COLO668 (cell line): ENCODE measurements at regions not wholly inside any gene's neighbourhood (a gene's known extent, or its start where the extent isn't known, plus 50 kb on each side); places are given as distances from the start of the nearest gene placed in this dataset.

Source experiments
- DNase-seq: peaks from one replicate; lab custom pipeline; 2025; ENCODE audit not compliant: unreplicated experiment; lab: John Stamatoyannopoulos, UW

- DNase-seq = no peak
Observed at GRCh38 chr10:78526347-78526746, 492.7 kb downstream of the RPS24 start.

- DNase-seq = no peak
Observed at GRCh38 chr10:78527296-78527695, 493.6 kb downstream of the RPS24 start.

GRCh38 chr10:78528749-78529204 is 495.1 kb downstream of the RPS24 start:
- peak; percentile 65 for DNase-seq

GRCh38 chr10:78529262-78529661 is 495.6 kb downstream of the RPS24 start:
- peak; percentile 50 for DNase-seq

- no peak for DNase-seq
Observed at GRCh38 chr10:78531088-78531487, 497.4 kb downstream of the RPS24 start.

GRCh38 chr10:78532480-78533042 is 498.9 kb downstream of the RPS24 start:
- DNase-seq = no peak

DNA sequence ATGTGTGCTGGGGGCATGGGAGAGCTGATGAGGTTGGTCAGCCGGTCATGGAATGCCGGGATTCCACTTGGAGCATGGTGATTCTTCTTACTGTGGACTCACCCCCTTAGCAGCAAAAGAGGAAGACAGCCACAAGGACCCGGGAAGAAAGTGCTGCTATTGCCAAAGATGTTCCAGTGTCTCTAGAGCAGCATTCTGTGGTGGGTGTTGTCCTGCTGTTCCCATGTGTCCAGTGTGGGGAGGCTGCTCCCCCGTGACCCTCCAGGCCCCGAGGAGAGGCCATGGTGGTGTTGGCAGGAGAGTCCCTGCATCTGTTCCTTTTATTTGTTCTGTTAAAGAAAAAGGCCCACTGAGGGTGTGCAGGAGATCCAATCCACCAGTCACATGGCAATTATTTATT is 499.4 kb downstream of the RPS24 start:
- DNase-seq = no peak

DNA sequence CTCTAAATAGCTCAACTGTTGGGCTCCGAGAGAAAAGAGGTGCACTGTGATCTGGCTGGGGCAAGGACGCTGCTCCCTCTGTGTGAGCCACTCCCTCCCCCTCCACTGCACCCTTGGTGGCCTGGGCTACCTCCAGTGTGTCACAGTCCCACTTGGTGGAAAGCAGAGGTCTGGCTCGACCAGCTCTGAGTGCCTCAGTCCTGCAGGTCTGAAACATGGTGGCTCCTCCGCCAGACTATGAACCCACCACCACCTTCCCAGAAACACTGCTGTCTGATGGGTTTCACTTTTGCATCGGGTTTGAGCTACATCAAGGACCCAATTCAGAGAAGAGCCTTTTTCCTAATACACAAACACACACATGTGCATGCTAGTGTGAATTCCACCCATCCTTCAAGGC is 500.1 kb downstream of the RPS24 start:
- no peak for DNase-seq

DNA sequence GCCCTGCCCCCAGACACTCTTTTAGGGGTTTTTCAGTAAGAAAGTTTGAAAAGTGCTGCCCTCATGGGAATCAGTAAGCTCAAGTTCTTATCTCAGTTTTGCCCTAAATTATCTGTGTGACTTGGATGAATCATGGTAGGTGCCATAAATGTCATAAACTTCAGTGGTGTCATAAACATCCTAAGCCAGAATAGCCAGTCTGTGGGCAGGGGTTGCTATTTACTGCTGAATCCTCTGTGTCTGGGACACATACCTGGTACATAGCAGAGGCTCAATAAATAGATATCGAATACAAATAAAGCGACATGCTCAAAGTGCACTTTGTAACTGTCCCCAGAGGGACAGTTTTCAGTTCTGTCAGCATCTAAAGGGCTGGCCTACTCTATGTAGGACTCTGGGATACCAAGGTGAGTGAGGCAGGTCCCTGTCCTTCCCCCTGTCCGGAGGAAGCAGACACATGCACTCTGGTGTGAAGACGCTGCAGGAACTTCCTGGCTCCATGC is 502.1 kb downstream of the RPS24 start:
- DNase-seq = no peak

DNA sequence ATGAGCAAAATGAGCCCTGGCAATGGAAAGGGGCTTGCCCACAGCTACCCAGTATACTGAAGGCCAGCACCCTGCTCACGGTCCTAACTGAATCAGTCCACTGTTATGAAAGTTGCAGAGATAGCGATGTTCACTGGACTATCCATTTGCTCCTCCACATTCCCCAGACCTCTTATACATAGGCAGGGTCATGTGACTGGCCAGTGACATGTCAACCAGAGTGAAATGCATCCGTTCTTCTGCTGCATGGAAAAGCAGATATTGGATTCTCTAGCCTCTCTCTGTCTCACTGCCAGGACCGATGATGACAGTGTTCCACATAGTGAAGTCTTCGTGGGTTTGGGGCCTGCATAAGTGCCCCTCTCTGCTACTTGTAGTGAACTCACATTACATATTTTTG is 503.4 kb downstream of the RPS24 start:
- DNase-seq = no peak

GRCh38 chr10:78539247-78539766 is 505.6 kb downstream of the RPS24 start:
- no peak for DNase-seq

- DNase-seq = peak; percentile 50
Observed at GRCh38 chr10:78540355-78541076, 506.9 kb downstream of the RPS24 start.

GRCh38 chr10:78541481-78542140 is 507.9 kb downstream of the RPS24 start:
- no peak for DNase-seq

DNA sequence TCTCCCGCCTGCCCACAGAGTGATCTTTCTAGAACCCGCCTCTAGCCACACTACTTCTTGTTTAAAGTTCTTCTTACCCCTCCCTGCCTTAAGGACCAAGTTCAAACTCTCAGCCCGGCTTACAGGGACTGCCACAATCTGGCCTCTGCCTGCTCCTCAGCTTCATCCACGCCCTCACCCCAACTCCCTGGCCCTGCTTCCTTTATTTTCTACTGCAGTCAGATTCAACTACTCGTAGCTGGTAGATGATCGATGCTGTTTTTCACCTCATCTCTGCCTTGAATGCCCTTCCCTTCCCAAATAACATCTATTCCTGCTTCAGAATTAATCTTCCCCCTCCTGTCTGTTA is 508.5 kb downstream of the RPS24 start:
- DNase-seq = no peak

DNA sequence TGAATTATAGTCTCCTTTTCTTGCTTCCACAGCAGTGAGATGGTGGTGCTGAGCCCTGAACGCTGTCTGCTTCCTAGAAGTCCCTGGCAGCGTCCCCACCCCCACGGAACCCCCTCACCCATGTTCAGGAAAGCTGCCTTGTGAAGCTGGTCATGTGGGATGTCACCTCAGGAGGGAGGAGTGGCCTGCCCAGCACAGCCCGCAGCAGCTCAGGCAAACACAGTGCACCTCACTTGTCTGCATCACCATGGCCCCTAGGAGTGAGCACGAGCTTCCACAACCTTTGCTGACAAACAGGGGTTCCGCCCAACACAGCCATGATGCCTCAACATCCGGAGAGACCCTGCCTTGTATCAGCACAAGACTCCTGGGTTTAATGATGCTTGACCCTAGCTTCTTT is 508.9 kb downstream of the RPS24 start:
- no peak for DNase-seq

DNA sequence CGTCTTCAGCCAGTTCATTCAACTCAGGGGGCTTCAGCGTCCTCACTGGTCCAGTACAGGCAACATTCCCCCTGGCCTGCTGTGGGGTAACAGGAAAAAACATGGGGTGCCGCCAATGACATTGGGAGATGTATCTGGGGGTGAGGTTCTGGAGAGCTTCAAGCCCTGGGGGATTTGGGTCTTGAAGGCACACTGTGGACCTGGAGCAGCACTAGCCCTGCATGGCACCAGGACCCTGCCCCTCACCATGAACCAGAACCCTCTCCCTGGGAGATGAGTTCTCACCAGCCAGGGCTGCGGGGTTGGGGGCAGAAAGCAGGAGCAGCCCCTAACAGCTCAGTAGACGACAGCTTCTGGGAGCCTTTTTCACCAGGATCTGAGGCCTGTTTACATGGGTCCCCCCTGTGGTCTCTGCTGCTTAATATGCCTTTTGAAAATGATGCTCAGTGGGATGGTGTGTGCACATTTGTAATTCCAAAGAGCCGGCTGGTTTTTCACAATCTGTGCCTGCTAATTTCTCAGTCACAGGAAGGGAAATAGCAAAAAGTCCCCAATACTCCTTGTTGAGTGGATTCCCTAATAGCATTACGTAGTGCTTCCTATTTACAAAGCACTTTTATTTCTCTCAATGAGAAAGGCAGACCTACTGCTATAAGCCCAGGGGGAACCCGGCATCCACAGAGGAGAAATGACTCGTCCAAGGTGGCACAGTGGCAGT is 509.5 kb downstream of the RPS24 start:
- no peak for DNase-seq

DNA sequence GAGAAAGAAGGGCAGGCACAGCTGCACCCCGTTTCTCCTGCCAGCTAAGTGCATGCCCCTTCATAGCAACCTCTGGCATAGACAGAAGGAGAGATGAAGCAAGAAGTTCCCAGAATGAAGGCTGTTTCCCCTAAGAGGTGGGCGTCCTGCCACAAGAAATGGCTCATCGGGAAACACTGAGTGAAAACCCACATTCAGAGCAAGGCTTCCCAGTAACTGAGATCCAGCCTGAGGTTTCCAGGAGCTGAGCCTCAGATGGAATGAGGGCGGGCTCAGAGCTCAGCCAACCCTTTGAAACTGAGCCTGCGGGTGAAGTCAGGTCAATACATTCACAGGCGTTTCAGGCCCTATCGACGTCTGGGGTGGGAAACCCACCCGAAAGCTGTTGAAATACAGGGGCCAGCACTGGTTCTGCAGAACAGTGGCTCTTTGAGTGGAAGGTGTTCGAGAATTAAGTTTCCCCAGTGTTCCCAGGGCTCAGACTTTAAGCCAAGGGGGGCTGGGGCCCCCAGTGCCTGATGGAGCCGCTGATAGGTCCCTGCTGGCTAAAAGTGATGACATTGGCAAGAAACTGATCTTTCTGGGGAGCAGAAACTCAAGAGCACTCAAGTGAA is 510.2 kb downstream of the RPS24 start:
- no peak for DNase-seq

- no peak for DNase-seq
Observed at GRCh38 chr10:78544423-78545090, 510.9 kb downstream of the RPS24 start.

DNA sequence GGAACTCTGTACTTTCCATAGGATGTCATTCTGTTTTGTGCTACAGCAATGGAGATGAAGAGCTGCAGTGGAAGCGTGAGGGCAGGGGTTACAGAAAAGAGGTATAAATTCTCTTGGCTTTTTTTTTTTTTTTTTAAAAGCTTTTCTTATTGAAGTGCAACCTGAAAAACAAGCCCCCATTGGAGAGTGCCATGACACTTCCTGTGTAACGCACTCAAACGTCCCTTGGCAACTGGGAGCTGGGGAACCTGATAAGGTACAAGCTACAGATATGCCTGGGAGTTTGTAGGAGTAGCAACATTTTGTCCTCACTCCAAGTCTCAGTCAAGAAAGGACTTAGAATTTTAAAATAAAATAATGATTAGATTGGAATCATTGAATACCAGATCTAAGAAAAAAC is 512.1 kb downstream of the RPS24 start:
- no peak for DNase-seq

DNA sequence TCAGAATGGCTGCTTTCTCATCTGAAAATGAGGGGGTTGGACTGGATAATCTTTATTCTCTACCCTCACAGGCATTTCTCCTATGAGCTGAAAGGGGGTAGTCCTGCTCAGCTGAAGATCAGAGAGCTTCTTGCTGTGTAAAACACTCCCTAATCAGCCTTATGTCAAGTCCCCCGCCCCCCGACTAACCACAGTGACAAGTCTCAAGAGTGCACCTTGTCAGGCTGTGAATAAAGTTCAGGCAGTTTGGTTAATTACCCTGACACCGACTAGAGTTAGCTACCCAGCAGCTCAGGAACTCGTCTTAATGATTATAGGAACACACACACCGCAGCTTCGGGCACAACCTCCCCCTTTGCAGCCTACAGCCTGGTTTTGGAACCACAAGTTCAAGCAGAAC is 513.7 kb downstream of the RPS24 start:
- DNase-seq = no peak
